NCI-H774 (cell line): ENCODE measurements at regions not wholly inside any gene's neighbourhood (a gene's known extent, or its start where the extent isn't known, plus 50 kb on each side); places are given as distances from the start of the nearest gene placed in this dataset.

Experiments used
- DNase-seq: peaks from one replicate; lab custom pipeline; 2025; lab: John Stamatoyannopoulos, UW

DNA sequence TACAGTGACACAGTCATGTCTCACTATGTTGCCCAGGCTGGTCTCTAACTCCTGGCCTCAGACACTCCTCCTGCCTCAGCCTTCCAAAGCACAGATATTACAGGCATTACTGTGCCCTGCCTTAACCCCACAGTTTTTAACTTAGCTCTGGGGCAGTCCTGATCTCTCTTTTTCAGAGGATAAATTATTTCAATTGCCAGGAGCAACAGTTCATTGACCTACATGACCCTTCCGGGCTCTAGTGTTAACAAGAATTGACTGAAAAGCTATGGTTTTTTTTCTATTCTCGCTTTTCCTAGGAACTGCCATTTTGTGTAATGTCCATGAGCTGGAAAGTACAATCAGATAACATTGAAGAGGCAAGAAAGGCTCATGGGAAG lies 92.8 kb downstream of the HNRNPLL start:
- DNase-seq, result no peak

GRCh38 chr2:38509314-38509946 lies 93.3 kb downstream of the HNRNPLL start:
- no peak for DNase-seq

GRCh38 chr2:38508311-38509039 lies 94.3 kb downstream of the HNRNPLL start:
- peak; percentile 21 for DNase-seq

DNA sequence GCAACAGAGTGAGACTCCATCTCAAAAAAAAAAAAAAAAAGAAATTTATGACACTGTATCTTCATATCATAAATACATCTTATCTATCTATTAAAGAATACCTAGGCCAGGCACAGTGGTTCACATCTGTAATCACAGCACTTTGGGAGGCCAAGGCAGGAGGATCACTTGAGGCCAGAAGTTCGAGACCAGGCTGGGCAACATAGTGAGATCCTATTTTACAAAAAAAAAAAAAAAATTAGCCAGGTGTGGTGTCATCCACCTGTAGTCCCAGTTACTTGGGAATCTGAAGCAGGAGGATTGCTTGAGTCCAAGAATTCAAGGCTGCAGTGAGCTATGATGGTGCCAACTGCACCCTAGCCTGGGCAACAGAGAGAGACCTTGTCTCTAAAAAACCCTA lies 95.0 kb downstream of the HNRNPLL start:
- no peak for DNase-seq

- DNase-seq, result no peak
Observed at GRCh38 chr2:38505779-38506178, 96.9 kb downstream of the HNRNPLL start.

DNA sequence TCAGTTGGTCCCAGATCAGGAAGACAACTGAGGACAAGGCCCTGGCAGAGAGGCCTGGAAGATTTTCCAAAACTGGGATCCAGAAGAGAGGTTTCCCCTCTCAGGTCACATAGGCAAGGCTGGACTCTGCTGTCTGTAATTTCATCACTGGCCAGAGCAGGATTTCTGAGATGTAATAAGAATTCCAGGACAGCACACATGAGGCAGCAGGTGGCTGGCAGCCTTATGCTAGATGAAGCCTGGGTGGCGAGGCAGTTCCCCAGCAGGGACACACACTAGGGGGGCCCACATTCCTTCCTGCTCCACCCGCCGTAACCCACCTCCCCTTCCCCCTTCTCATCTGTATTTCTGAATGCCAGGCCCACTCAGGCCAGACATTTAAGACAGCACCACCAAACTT lies 98.6 kb downstream of the HNRNPLL start:
- DNase-seq, result no peak

DNA sequence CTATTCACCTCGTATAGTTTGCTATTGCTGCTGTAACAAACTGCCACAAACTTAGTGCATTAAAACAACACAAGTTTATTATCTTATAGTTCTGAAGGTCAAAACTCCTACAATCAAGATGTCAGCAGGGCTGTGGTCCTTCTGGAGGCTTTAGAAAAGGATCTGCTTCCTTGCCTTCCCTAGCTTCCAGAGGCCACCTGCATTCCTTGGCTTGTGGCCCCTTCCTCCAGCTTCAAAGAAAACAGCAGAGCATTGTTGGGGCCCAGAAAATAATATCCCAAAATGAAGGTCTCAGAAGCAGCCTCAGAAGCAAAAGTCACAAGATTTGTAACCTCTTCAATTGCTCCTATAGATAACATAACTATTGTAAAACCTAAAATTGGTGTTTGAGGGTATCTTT lies 100.6 kb downstream of the HNRNPLL start:
- no peak for DNase-seq

DNA sequence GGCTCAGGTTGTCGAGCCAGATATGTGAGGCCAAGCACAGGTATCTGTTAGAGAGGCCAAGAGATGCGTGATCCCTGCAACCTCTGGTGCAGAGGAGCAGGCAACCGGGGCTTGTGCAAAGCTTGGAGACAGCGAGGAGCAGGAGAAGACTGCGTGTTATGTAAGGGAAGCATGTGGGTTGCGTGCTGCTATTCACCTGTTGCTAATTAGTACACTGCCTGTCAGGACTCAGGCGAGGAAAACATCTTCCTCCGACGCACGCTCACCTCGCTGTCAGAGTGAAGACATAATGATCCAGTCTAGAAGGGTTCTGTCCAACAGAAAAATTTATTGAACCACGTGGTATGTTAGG lies 102.5 kb downstream of the HNRNPLL start:
- no peak for DNase-seq

DNA sequence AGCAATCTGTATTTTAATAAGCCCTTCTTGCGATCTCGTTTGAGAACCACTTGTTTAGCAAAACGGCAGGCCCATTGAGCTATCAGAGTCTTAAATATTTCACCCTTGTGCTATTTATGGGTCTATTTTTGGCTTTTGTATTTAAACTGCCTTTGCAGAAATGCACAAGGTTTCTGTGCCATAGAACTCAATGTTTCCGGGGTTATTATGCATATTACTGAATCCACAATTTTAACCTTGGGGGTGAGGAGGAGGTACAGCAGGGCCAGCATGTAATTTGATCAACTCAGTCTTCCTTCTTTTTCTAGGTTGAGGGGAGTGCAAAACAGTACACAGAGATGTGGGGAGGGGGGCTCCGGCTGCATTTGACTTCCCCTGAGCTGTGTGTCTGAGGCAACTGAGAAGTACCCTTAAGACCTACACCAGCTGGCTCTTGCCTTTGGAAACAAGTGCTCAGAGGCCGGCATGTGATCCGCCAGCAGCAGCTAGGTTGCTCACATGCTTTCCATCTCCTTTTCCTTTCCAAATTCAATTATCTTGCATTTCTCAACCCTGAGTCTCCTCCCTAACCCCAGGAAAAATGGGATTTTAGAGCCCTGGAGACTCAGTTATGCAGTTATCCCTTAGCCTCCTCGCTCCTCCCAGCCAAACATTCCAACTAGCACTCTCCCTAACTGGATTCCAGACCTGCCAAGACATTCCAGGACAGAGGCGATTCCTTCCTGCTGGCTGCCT lies 103.0 kb downstream of the HNRNPLL start:
- no peak for DNase-seq

GRCh38 chr2:38498045-38498481 lies 104.7 kb downstream of the HNRNPLL start:
- no peak for DNase-seq

GRCh38 chr2:38497670-38498037 lies 105.1 kb downstream of the HNRNPLL start:
- DNase-seq, result no peak

GRCh38 chr2:38496927-38497669 lies 105.6 kb downstream of the HNRNPLL start:
- DNase-seq, result no peak

- DNase-seq, result no peak
Observed at GRCh38 chr2:38495880-38496279, 106.8 kb downstream of the HNRNPLL start.

GRCh38 chr2:38494394-38494793 lies 108.3 kb downstream of the HNRNPLL start:
- DNase-seq, result no peak

DNA sequence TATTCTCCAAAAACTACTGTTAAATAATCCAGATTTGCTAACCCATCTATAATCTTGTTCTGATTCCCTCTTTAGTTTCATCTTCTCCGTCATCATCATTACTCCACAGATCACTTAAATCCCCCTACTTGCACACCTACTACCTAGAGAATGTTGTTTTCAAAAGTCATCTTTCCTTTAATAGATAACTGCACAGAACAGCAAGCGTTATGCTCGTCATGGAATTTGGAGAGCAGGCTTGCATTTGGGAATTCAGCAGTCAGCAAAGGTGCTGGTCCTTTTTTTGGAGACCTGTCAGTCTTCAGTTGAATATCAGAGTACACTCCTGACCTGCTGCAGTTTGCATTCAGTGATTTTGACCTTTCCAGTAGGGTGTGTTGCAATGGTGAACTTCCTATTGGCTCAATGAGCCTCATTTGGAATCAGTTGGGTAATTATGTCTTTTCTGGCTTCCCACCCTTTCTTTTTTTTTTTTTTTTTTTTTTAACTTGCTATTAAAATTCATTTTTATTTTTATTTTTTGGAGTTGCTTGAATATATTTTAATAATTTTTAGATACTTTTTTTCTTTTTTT lies 110.6 kb downstream of the HNRNPLL start:
- DNase-seq, result no peak

DNA sequence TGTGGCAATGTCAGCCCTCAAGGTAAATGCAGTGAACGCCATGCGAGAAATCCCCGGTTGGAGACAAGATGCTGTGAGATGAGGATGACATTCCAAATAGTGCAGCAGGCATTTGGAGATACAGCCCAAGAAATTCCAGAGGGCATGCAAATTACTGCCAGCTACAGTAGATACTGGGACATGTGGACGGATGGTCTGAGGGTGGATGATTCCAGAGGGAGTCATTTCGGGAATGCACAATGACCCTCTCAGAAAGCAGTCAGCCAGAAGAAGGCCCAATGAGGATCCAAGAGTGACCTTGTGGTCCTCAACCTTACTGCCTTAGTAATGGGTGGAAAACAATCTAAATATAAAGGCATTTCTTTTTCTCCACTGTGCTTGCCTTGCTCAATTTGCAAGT lies 111.3 kb downstream of the HNRNPLL start:
- DNase-seq, result no peak

GRCh38 chr2:38489846-38490245 lies 112.8 kb upstream of the ATL2 start:
- no peak for DNase-seq

- DNase-seq, result no peak
Observed at GRCh38 chr2:38487852-38488251, 110.8 kb upstream of the ATL2 start.

DNA sequence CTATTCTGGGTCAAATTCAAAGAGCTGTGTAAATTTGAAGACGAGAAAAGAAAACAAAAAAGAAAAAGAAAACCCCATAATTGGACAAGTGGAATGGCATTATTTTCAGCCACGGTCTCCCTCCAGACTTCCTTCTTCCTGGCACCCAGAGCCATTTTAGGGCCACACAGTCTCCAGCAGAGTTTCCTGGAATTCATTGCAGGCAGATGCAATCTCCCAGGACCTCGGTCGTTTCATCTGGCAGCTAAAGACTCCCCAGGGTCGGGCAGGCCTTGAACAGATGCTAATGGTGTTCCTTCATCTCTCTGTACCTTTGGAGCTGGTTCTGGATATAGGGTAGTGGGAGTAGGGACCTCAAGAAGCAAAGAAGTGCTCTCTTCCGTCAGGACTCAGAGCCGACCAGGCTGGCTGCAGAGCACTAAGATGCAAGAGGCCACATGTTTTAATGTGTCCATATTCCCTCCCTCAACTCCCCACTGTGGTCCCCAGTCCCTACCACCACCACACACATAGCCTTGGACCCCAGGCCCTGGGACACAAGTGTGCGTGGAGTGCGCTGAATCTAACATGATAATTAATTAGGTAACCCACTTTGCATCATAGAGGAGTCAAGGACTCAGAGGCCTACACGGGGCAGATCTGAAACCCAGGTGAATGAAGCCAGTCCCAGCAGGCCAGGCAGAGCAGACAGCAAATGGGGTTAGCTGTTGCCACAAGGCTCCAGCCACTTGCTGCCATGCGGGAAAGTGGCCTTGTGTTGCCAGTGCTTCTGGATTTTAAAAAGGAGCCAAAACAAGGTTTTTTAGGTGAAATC lies 109.3 kb upstream of the ATL2 start:
- no peak for DNase-seq

DNA sequence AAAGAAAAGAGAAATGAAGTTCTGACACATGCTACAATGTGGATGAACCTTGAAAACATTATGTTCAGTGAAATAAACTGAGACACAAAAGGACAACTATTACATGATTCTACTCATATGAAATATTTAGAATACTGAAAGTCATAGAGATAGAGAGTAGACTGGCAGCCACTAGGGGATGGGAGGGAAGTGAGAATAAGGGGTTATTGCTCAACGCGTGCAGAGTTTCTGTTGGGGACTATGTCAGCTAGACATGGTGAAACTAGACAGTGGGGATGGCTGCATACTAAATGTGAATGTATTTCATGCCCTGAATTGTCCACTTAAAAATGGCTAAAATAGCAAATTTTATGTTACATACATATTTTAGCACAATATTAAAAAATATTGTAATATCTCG lies 108.7 kb upstream of the ATL2 start:
- no peak for DNase-seq

DNA sequence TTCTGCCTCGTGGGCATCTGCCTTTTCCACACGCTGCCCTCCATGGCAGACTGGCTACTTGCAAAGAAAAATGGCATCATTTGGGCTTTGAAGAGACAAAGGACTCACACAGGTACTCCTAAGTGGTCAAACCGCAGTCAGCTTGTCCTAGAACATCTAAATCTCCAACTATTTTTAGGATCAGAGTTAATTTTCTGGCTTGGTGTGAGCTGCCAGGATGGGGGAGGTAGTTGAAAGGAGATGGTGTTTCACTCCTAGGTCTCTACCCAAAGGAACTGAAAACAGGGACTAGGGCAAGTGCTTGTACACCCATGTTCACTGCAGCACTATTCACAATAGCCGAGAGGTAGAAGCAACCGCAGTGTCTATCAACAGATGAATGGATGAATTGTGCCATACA lies 107.9 kb upstream of the ATL2 start:
- no peak for DNase-seq
